ENCODE measurements at regions not wholly inside any gene's neighbourhood (a gene's known extent, or its start where the extent isn't known, plus 50 kb on each side); places are given as distances from the start of the nearest gene placed in this dataset.

GRCh38 chr1:96366516-96366915 is 355.1 kb upstream of the PTBP2 start:
- H3K9ac ChIP-seq (ENCODE audit: low read depth, low read length, poor library complexity, severe bottlenecking), result no peak overlapping the region
- H3K9me3 ChIP-seq (ENCODE audit: insufficient read depth, low read depth, low read length), result no peaks in the 10 kb centered on the region
- no peaks in the 10 kb centered on the region for H4K20me1 ChIP-seq (ENCODE audit: insufficient read depth, low read length, poor library complexity, severe bottlenecking)
- H3K4me2 ChIP-seq (ENCODE audit: low read depth, low read length, poor library complexity, severe bottlenecking), result no peak overlapping the region
- H3K79me2 ChIP-seq (ENCODE audit: insufficient read depth, low read length), result no peaks in the 10 kb centered on the region
- TF ChIP-seq, protein P1, sequence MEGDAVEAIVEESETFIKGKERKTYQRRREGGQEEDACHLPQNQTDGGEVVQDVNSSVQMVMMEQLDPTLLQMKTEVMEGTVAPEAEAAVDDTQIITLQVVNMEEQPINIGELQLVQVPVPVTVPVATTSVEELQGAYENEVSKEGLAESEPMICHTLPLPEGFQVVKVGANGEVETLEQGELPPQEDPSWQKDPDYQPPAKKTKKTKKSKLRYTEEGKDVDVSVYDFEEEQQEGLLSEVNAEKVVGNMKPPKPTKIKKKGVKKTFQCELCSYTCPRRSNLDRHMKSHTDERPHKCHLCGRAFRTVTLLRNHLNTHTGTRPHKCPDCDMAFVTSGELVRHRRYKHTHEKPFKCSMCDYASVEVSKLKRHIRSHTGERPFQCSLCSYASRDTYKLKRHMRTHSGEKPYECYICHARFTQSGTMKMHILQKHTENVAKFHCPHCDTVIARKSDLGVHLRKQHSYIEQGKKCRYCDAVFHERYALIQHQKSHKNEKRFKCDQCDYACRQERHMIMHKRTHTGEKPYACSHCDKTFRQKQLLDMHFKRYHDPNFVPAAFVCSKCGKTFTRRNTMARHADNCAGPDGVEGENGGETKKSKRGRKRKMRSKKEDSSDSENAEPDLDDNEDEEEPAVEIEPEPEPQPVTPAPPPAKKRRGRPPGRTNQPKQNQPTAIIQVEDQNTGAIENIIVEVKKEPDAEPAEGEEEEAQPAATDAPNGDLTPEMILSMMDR (conservative IDR thresholded peaks at IDR 0.05; ENCODE audit: low read length), result no peak
- no peak for TF ChIP-seq EZH2phosphoT487 (IDR thresholded peaks at IDR 0.05; ENCODE audit: borderline replicate concordance)
- no peaks in the 10 kb centered on the region for H3K9me2 ChIP-seq (replicated peaks; ENCODE audit: low read depth, low read length)
- H3K4me1 ChIP-seq (ENCODE audit: insufficient read depth, low read length, poor library complexity, severe bottlenecking), result peaks cover 5% of the 10 kb centered on the region
- H2AFZ ChIP-seq (ENCODE audit: low read length), result no peak overlapping the region
- H3K36me3 ChIP-seq (ENCODE audit: insufficient read depth, low read length), result no peaks in the 10 kb centered on the region
- no peaks in the 10 kb centered on the region for H3F3A ChIP-seq (ENCODE audit: low read depth)
- H3K4me3 ChIP-seq (ENCODE audit: low read length, poor library complexity, severe bottlenecking), result no peak overlapping the region
- no peaks in the 10 kb centered on the region for H3K27me3 ChIP-seq (ENCODE audit: insufficient read depth, low read length, poor library complexity, severe bottlenecking)

DNA sequence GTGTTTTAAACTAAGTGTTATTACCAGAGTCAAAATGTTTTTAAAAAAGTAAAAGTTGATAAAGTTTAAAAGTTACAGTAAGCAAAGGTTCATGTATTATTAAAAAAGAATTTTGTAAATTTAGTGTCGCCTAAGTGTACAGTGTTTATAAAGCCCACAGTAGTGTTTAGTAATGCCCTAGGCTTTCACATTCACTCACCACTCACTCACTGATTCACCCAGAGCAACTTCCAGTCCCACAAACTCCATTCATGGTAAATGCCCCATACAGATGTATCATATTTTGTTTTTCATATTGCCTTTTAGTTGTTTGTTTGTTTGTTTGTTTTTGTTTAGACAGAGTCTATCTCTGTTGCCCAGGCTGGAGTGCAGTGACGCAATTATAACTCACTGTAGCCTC is 353.8 kb upstream of the PTBP2 start:
- no peaks in the 10 kb centered on the region for H4K20me1 ChIP-seq (ENCODE audit: insufficient read depth, low read length, poor library complexity, severe bottlenecking)
- H3K36me3 ChIP-seq (ENCODE audit: insufficient read depth, low read length), result no peaks in the 10 kb centered on the region
- H3K9me2 ChIP-seq (replicated peaks; ENCODE audit: low read depth, low read length), result no peaks in the 10 kb centered on the region
- no peak overlapping the region for H2AFZ ChIP-seq (ENCODE audit: low read length)
- no peaks in the 10 kb centered on the region for H3K79me2 ChIP-seq (ENCODE audit: insufficient read depth, low read length)
- no peaks in the 10 kb centered on the region for H3K27me3 ChIP-seq (ENCODE audit: insufficient read depth, low read length, poor library complexity, severe bottlenecking)
- H3K4me1 ChIP-seq (ENCODE audit: insufficient read depth, low read length, poor library complexity, severe bottlenecking), result no peaks in the 10 kb centered on the region
- H3K9ac ChIP-seq (ENCODE audit: low read depth, low read length, poor library complexity, severe bottlenecking), result no peak overlapping the region
- TF ChIP-seq, protein P1 (conservative IDR thresholded peaks at IDR 0.05; ENCODE audit: low read length), result no peak
- TF ChIP-seq EZH2phosphoT487 (IDR thresholded peaks at IDR 0.05; ENCODE audit: borderline replicate concordance), result no peak
- H3F3A ChIP-seq (ENCODE audit: low read depth), result no peaks in the 10 kb centered on the region
- H3K9me3 ChIP-seq (ENCODE audit: insufficient read depth, low read depth, low read length), result no peaks in the 10 kb centered on the region
- no peak overlapping the region for H3K4me3 ChIP-seq (ENCODE audit: low read length, poor library complexity, severe bottlenecking)
- no peak overlapping the region for H3K4me2 ChIP-seq (ENCODE audit: low read depth, low read length, poor library complexity, severe bottlenecking)

GRCh38 chr1:96370757-96371156 is 350.8 kb upstream of the PTBP2 start:
- Histone ChIP-seq H3K4me3 (ENCODE audit: low read length, poor library complexity, severe bottlenecking) (no peak overlapping the region), H4K20me1 (ENCODE audit: insufficient read depth, low read length, poor library complexity, severe bottlenecking) (no peaks in the 10 kb centered on the region), H3K4me2 (ENCODE audit: low read depth, low read length, poor library complexity, severe bottlenecking) (no peak overlapping the region), H3K79me2 (ENCODE audit: insufficient read depth, low read length) (no peaks in the 10 kb centered on the region), H3K9ac (ENCODE audit: low read depth, low read length, poor library complexity, severe bottlenecking) (no peak overlapping the region), H3F3A (ENCODE audit: low read depth) (no peaks in the 10 kb centered on the region), H3K9me2 (replicated peaks; ENCODE audit: low read depth, low read length) (no peaks in the 10 kb centered on the region), H3K27me3 (ENCODE audit: insufficient read depth, low read length, poor library complexity, severe bottlenecking) (no peaks in the 10 kb centered on the region), H3K9me3 (ENCODE audit: insufficient read depth, low read depth, low read length) (no peaks in the 10 kb centered on the region), H3K36me3 (ENCODE audit: insufficient read depth, low read length) (no peaks in the 10 kb centered on the region), H2AFZ (ENCODE audit: low read length) (no peak overlapping the region), H3K4me1 (ENCODE audit: insufficient read depth, low read length, poor library complexity, severe bottlenecking) (no peaks in the 10 kb centered on the region)
- TF ChIP-seq, protein P1 (conservative IDR thresholded peaks at IDR 0.05; ENCODE audit: low read length), result no peak
- TF ChIP-seq EZH2phosphoT487 (IDR thresholded peaks at IDR 0.05; ENCODE audit: borderline replicate concordance), result no peak
